Esophagus squamous epithelium (tissue), 4 donors: ENCODE measurements at regions not wholly inside any gene's neighbourhood (a gene's known extent, or its start where the extent isn't known, plus 50 kb on each side); places are given as distances from the start of the nearest gene placed in this dataset.

ENCODE experiments used
- POLR2A ChIP-seq, 4 donors: fragments of 450-650 bp; IDR thresholded peaks; one replicate each; pipeline ENCODE4 v1.6.1; 2017; ENCODE audit warnings: antibody characterized with exemption in 4 of 4, mild to moderate bottlenecking in 4 of 4, moderate library complexity in 3 of 4
- TF ChIP-seq, protein P1 (sequence below), 6 experiments: fragments of 450-650 bp in 4 of 6; fragments of 200-600 bp in 2 of 6; sonication (generic) in 2 of 6; IDR thresholded peaks; one replicate each; pipeline ENCODE4 v1.5.1; 2016 to 2019; ENCODE audit warnings: antibody characterized with exemption in 6 of 6, mild to moderate bottlenecking in 4 of 6, moderate library complexity in 4 of 6

DNA sequence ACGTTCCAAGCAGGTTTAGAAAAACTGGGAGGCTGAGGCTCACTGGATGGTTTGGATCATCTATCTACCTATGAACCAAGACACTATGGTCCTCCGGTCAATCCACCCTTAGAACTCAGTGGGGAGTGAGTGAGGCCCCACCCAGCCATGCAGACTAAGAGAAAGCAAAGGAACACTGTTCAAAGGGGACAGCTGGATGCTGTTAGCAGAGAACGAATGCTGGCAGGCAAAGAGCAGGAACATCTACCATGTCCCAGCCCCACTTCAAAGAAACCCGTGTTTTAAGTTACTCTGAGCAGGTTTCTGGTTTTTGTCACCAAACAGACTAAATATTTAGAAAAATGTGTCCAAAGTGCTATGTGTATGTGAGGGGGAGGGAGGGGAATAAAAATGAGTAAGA lies 183.4 kb upstream of the XYLT1 start:
- TF ChIP-seq POLR2A (IDR thresholded peaks at IDR 0.05), result no peak
- TF ChIP-seq, protein P1, sequence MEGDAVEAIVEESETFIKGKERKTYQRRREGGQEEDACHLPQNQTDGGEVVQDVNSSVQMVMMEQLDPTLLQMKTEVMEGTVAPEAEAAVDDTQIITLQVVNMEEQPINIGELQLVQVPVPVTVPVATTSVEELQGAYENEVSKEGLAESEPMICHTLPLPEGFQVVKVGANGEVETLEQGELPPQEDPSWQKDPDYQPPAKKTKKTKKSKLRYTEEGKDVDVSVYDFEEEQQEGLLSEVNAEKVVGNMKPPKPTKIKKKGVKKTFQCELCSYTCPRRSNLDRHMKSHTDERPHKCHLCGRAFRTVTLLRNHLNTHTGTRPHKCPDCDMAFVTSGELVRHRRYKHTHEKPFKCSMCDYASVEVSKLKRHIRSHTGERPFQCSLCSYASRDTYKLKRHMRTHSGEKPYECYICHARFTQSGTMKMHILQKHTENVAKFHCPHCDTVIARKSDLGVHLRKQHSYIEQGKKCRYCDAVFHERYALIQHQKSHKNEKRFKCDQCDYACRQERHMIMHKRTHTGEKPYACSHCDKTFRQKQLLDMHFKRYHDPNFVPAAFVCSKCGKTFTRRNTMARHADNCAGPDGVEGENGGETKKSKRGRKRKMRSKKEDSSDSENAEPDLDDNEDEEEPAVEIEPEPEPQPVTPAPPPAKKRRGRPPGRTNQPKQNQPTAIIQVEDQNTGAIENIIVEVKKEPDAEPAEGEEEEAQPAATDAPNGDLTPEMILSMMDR (IDR thresholded peaks at IDR 0.05), result no peak
